ENCODE measurements at regions not wholly inside any gene's neighbourhood (a gene's known extent, or its start where the extent isn't known, plus 50 kb on each side); places are given as distances from the start of the nearest gene placed in this dataset.

DNA sequence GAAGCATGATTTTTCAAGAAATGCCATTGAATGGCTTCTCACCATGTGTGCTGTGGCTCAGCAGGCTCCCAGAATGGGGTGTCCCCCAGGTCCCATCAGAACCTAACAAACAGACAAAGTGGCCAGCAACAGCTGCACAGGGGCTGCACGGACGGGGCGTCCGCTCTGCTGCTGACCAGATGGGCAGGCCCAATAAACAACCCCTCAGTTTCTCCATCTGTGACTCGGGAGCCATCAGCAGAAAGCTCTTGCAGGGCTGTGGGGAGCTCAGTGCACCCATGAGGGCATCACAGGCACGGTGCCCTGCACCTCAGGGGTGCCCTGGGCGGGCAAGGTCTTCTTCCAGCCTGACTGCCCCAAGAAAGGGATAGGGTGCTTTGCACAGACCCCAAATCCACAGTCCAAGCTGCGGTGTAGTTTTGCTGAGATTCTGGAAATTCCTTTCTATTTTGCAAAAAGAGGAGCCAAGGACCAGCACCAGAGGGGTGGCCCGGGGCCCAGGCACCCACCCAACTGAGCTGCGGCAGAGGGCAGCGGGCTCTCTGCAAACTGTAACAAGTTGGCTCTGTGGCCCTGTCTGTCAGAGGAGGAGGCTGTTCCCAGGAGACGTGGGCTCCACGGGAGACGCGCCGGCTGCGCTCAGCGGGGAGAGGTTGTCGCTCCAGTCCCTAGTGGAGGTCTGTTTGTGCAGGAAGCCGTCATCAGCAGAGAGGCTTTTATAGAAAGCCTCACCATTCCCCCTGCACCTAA is 138.7 kb upstream of the PPP1R26 start:
- Histone ChIP-seq H3K9me1 (ENCODE audit: control insufficient read depth, insufficient read depth, low read length) (no peaks in the 10 kb centered on the region), H3K4me2 (ENCODE audit: insufficient read depth, low read length) (no peak overlapping the region), H3K9ac (ENCODE audit: insufficient read depth in 1 of 2, low read depth in 2 of 2, low read length in 2 of 2) (no peak overlapping the region), H3K79me2 (ENCODE audit: control insufficient read depth, insufficient read depth, low read length) (no peaks in the 10 kb centered on the region), H3K27me3 (ENCODE audit: control insufficient read depth in 2 of 2, insufficient read depth in 2 of 2, low read length in 2 of 2) (peaks cover 0 to 52% of the 10 kb centered on the region in 2 experiments; a peak in 3 of 5 replicates), H2AFZ (ENCODE audit: low read depth, low read length) (no peak overlapping the region), H3K9me3 (replicated peaks; ENCODE audit: control insufficient read depth, insufficient read depth, low read depth, low read length) (no peaks in the 10 kb centered on the region), H3K4me3 (no peak overlapping the region), H3K4me1 (replicated peaks in 1 of 2; ENCODE audit: control insufficient read depth in 2 of 2, insufficient read depth in 2 of 2, low read length in 2 of 2) (peaks cover 0 to 5% of the 10 kb centered on the region in 2 experiments; a peak in 2 of 5 replicates), H4K20me1 (replicated peaks; ENCODE audit: control insufficient read depth, insufficient read depth, low read length) (peaks cover 32% of the 10 kb centered on the region), H3K36me3 (ENCODE audit: control insufficient read depth, insufficient read depth, low read length) (no peaks in the 10 kb centered on the region), H3K27ac (ENCODE audit: extremely low read depth, low read depth, low read length) (no peak overlapping the region)
- ChIA-PET POLR2A (interaction anchor here (1.1 kb wide), 1 partner anchor 15 kb away, joined by 3 read pairs; no protein-coding TSS in a partner anchor), CTCF (ENCODE audit: low intra/inter-chr PET ratio) (interaction anchor here (0.6 to 0.7 kb wide), 2 partner anchors 63 to 1380 kb away, joined by 3 to 5 read pairs; no protein-coding TSS in a partner anchor)
- WGBS (ENCODE audit: insufficient coverage, low coverage, missing lambda C conversion rate), result 3% methylated on average over 20 of the region's 20 CpGs
- DNase-seq (ENCODE audit: extremely low read depth in 1 of 4, low spot score in 3 of 4) (no peak), FAIRE-seq (no peak), ATAC-seq (no peak)
- BruUV-seq (replicated peaks), result no TSS peak
- intact Hi-C loops (cut with micrococcal nuclease) (no loop called here), in situ Hi-C loops (cut with MboI) (loop anchor here (5.0 kb wide), 1 partner anchor 254 kb away; the partner anchor contains the start of gene OLFM1)
- no peak for TF ChIP-seq EGR1 (conservative IDR thresholded peaks at IDR 0.05)
- TF ChIP-seq SPI1 (IDR thresholded peaks at IDR 0.05; ENCODE audit: borderline replicate concordance, low read depth, low read length), result no peak
- no peak for TF ChIP-seq ETS2 (tag; IDR thresholded peaks at IDR 0.05; ENCODE audit: borderline replicate concordance, poor library complexity, severe bottlenecking)
- no peak for TF ChIP-seq E2F8 (IDR thresholded peaks at IDR 0.05; ENCODE audit: low read depth, partially characterized antibody)
- TF ChIP-seq, protein P1, sequence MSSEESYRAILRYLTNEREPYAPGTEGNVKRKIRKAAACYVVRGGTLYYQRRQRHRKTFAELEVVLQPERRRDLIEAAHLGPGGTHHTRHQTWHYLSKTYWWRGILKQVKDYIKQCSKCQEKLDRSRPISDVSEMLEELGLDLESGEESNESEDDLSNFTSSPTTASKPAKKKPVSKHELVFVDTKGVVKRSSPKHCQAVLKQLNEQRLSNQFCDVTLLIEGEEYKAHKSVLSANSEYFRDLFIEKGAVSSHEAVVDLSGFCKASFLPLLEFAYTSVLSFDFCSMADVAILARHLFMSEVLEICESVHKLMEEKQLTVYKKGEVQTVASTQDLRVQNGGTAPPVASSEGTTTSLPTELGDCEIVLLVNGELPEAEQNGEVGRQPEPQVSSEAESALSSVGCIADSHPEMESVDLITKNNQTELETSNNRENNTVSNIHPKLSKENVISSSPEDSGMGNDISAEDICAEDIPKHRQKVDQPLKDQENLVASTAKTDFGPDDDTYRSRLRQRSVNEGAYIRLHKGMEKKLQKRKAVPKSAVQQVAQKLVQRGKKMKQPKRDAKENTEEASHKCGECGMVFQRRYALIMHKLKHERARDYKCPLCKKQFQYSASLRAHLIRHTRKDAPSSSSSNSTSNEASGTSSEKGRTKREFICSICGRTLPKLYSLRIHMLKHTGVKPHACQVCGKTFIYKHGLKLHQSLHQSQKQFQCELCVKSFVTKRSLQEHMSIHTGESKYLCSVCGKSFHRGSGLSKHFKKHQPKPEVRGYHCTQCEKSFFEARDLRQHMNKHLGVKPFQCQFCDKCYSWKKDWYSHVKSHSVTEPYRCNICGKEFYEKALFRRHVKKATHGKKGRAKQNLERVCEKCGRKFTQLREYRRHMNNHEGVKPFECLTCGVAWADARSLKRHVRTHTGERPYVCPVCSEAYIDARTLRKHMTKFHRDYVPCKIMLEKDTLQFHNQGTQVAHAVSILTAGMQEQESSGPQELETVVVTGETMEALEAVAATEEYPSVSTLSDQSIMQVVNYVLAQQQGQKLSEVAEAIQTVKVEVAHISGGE (CRISPR knock-in tag; IDR thresholded peaks at IDR 0.05), result no peak
- no peak for TF ChIP-seq RBM22 (IDR thresholded peaks at IDR 0.05; ENCODE audit: low read depth, low read length, poor library complexity, severe bottlenecking)
- no peak for TF ChIP-seq SIN3A (IDR thresholded peaks at IDR 0.05; ENCODE audit: borderline replicate concordance in 2 of 2, control insufficient read depth in 1 of 2, low read depth in 2 of 2, low read length in 2 of 2)
- TF ChIP-seq NELFE (IDR thresholded peaks at IDR 0.05; ENCODE audit: insufficient read depth, insufficient read length), result no peak
- TF ChIP-seq THRAP3 (IDR thresholded peaks at IDR 0.05; ENCODE audit: borderline replicate concordance), result no peak

Measured in K562 (cell line).